Stimulated activated CD4-positive, alpha-beta T cell treated with anti-CD3 and anti-CD28 coated beads, Interleukin-4, amount 100 ng/mL, for 48 hours (primary cell): ENCODE measurements at regions not wholly inside any gene's neighbourhood (a gene's known extent, or its start where the extent isn't known, plus 50 kb on each side); places are given as distances from the start of the nearest gene placed in this dataset.
"Not testable (repeated sequence)": the region's sequence is repeated elsewhere in the genome, so short reads cannot be mapped to it uniquely, and the experiment has no call there.

ENCODE experiments used
- DNase-seq, 2 donors: peaks; one replicate each; pipeline ENCODE4 v3.0.0-alpha.2; 2020; ENCODE audit warnings: low read depth in 2 of 2

- no peak for DNase-seq
Observed at GRCh38 chr4:177948853-177949252, 506.6 kb upstream of the AGA start.

GRCh38 chr4:177951026-177951425 lies 508.8 kb upstream of the AGA start:
- no peak for DNase-seq

GRCh38 chr4:177952723-177953122 lies 510.5 kb upstream of the AGA start:
- no peak for DNase-seq

GRCh38 chr4:177957596-177958360 lies 515.5 kb upstream of the AGA start:
- no peak for DNase-seq

- no peak for DNase-seq
Observed at GRCh38 chr4:177960566-177960965, 518.3 kb upstream of the AGA start.

GRCh38 chr4:177961761-177962380 lies 519.6 kb upstream of the AGA start:
- DNase-seq = no peak

GRCh38 chr4:177964061-177964460 lies 521.8 kb upstream of the AGA start:
- no peak for DNase-seq

- DNase-seq = no peak
Observed at GRCh38 chr4:177964693-177965168, 522.5 kb upstream of the AGA start.

- DNase-seq = no peak
Observed at GRCh38 chr4:177967328-177967727, 525.1 kb upstream of the AGA start.

- no peak for DNase-seq
Observed at GRCh38 chr4:177968817-177969442, 526.7 kb upstream of the AGA start.

GRCh38 chr4:177974461-177974860 lies 532.2 kb upstream of the AGA start:
- DNase-seq = no peak

GRCh38 chr4:177975315-177975987 lies 533.2 kb upstream of the AGA start:
- no peak for DNase-seq

GRCh38 chr4:177986236-177986635 lies 544.0 kb upstream of the AGA start:
- DNase-seq = no peak

GRCh38 chr4:177987896-177988295 lies 545.7 kb upstream of the AGA start:
- no peak for DNase-seq

- DNase-seq = no peak
Observed at GRCh38 chr4:177989503-177990201, 547.4 kb upstream of the AGA start.

GRCh38 chr4:178003098-178003657 lies 560.9 kb upstream of the AGA start:
- no peak for DNase-seq

GRCh38 chr4:178010596-178010995 lies 568.4 kb upstream of the AGA start:
- DNase-seq = no peak

- DNase-seq = not testable (repeated sequence)
Observed at GRCh38 chr4:178015046-178015445, 572.8 kb upstream of the AGA start.

- DNase-seq = no peak
Observed at GRCh38 chr4:178026999-178027398, 584.8 kb upstream of the AGA start.

- DNase-seq = no peak
Observed at GRCh38 chr4:178027796-178028195, 585.6 kb upstream of the AGA start.

GRCh38 chr4:178028481-178028880 lies 586.2 kb upstream of the AGA start:
- no peak for DNase-seq
